HepG2 (cell line): ENCODE measurements at regions not wholly inside any gene's neighbourhood (a gene's known extent, or its start where the extent isn't known, plus 50 kb on each side); places are given as distances from the start of the nearest gene placed in this dataset.

Experiments used
- ATAC-seq: fragments of 200-7000 bp; cut with Tn5 transposase; 3 replicates; pipeline ENCODE4 v1.9.1; 2020; ENCODE audit warnings: mild to moderate bottlenecking, moderate library complexity
- BruUV-seq: library from RNA; stranded (reverse); fragments of 400-500 nt; replicated peaks from 2 replicates; lab custom pipeline; 2021; lab: Mats Ljungman, UMichigan
- CTCF ChIA-PET: fragments of 300-600 bp; formaldehyde crosslinking; extraction: SDS; loops from one replicate; lab custom pipeline; 2021; ENCODE audit warnings: low total read pairs, inconsistent platforms, low intra/inter-chr PET ratio; lab: Yijun Ruan, JAX
- POLR2A ChIA-PET: fragments of 350-600 bp; sonication (Branson Sonifier 250); formaldehyde crosslinking; loops from one replicate; lab custom pipeline; 2020; ENCODE audit warnings: antibody characterized with exemption, inconsistent platforms; lab: Yijun Ruan, JAX
- DNase-seq: peaks from one replicate; pipeline ENCODE4 v3.0.0-alpha.2; 2015; ENCODE audit warnings: low spot score
- FAIRE-seq: peaks from 3 replicates; lab custom pipeline; 2011; peaks lifted over from hg19 to GRCh38; lab: Jason Lieb, UNC
- H2AFZ ChIP-seq: one replicate; pipeline ENCODE4 v1.6.1; 2011; ENCODE audit warnings: low read length, inconsistent platforms
- H3K27ac ChIP-seq: fragments of 300-600 bp; 3 replicates; pipeline ENCODE4 v1.8.0; 2011; ENCODE audit warnings: mixed run types, mild to moderate bottlenecking, mixed read lengths, low read length, inconsistent platforms; ENCODE audit not compliant: insufficient read depth; ENCODE audit errors: extremely low read length
- H3K27me3 ChIP-seq, 2 experiments: fragments of 200-600 bp in 1 of 2; 2 replicates in 1 of 2; 3 replicates in 1 of 2; pipeline versions ENCODE4 v1.6.0 to v1.8.0; 2011; ENCODE audit warnings: low read length in 2 of 2, mild to moderate bottlenecking in 2 of 2, moderate library complexity in 2 of 2, inconsistent platforms in 1 of 2; ENCODE audit not compliant: insufficient read depth in 2 of 2, control insufficient read depth in 1 of 2
- H3K36me3 ChIP-seq, 2 experiments: fragments of 200-600 bp in 1 of 2; replicated peaks in 1 of 2; 2 replicates in 1 of 2; 3 replicates in 1 of 2; pipeline versions ENCODE4 v1.5.1 to v1.8.0; 2011; ENCODE audit warnings: low read length in 2 of 2, inconsistent platforms in 1 of 2; ENCODE audit not compliant: insufficient read depth in 2 of 2, control insufficient read depth in 1 of 2
- H3K4me1 ChIP-seq: 2 replicates; pipeline ENCODE4 v1.5.1; 2012; ENCODE audit warnings: low read length, inconsistent platforms; ENCODE audit not compliant: insufficient read depth
- H3K4me2 ChIP-seq: 2 replicates; pipeline ENCODE4 v1.6.0; 2011; ENCODE audit warnings: low read depth, low read length, inconsistent platforms
- H3K4me3 ChIP-seq, 3 experiments: fragments of 200-600 bp in 1 of 3; sonication (generic), shearing (Covaris generic) in 1 of 3; replicated peaks in 1 of 3; 2 replicates each; pipeline ENCODE4 v1.5.1; 2011 to 2016; ENCODE audit warnings: low read length in 3 of 3, inconsistent platforms in 2 of 3, low read depth in 2 of 3, mild to moderate bottlenecking in 2 of 3, control low read depth in 1 of 3, mixed read lengths in 1 of 3; ENCODE audit not compliant: insufficient read depth in 1 of 3
- H3K79me2 ChIP-seq: one replicate; pipeline ENCODE4 v1.6.1; 2011; ENCODE audit warnings: low read length, inconsistent platforms; ENCODE audit not compliant: insufficient read depth
- H3K9ac ChIP-seq: 2 replicates; pipeline ENCODE4 v1.6.0; 2011; ENCODE audit warnings: mild to moderate bottlenecking, low read depth, low read length, inconsistent platforms; ENCODE audit not compliant: insufficient read depth
- H3K9me3 ChIP-seq: 2 replicates; pipeline ENCODE4 v1.5.1; 2012; ENCODE audit warnings: mild to moderate bottlenecking, low read length
- H4K20me1 ChIP-seq: 2 replicates; pipeline ENCODE4 v1.6.0; 2011; ENCODE audit warnings: inconsistent platforms, mild to moderate bottlenecking, low read length, moderate library complexity; ENCODE audit not compliant: insufficient read depth
- EHMT2 ChIP-seq: fragments of 200-600 bp; sonication (generic); IDR thresholded peaks from 2 replicates; pipeline ENCODE4 v1.7.0; 2017; ENCODE audit warnings: antibody characterized with exemption, low read depth, low read length, borderline replicate concordance
- ELF3 ChIP-seq: IDR thresholded peaks from 2 replicates; pipeline ENCODE4 v1.6.1; 2016; ENCODE audit warnings: missing genetic modification reagents, missing compliant biosample characterization
- HES4 ChIP-seq: sonication (generic); formaldehyde crosslinking; IDR thresholded peaks from 2 replicates; pipeline ENCODE4 v1.9.0; 2021; ENCODE audit warnings: mild to moderate bottlenecking, missing genetic modification reagents, borderline replicate concordance
- HNRNPUL1 ChIP-seq: fragments of 200-400 bp; formaldehyde crosslinking; IDR thresholded peaks from 2 replicates; pipeline ENCODE4 v1.6.1; 2017; ENCODE audit warnings: low read depth, mild to moderate bottlenecking, low read length, moderate library complexity
- MAFG ChIP-seq: sonication (generic); formaldehyde crosslinking; IDR thresholded peaks from 2 replicates; pipeline ENCODE4 v1.5.1; 2020; ENCODE audit warnings: mild to moderate bottlenecking, missing genetic modification reagents
- PHF20 ChIP-seq: sonication (generic); formaldehyde crosslinking; IDR thresholded peaks from 2 replicates; pipeline ENCODE4 v1.5.0; 2020; ENCODE audit warnings: mild to moderate bottlenecking, missing genetic modification reagents
- SMYD3 ChIP-seq: sonication (generic); formaldehyde crosslinking; IDR thresholded peaks from 2 replicates; pipeline ENCODE4 v1.8.1; 2023; ENCODE audit warnings: mild to moderate bottlenecking, missing genetic modification reagents
- THAP8 ChIP-seq: sonication (generic); formaldehyde crosslinking; IDR thresholded peaks from 2 replicates; pipeline ENCODE4 v1.5.1; 2020; ENCODE audit warnings: missing genetic modification reagents, mild to moderate bottlenecking, borderline replicate concordance
- ZNF17 ChIP-seq: sonication (generic); formaldehyde crosslinking; IDR thresholded peaks from 2 replicates; pipeline ENCODE4 v1.5.0; 2020; ENCODE audit warnings: mild to moderate bottlenecking, missing genetic modification reagents
- ZNF225 ChIP-seq: sonication (generic); formaldehyde crosslinking; IDR thresholded peaks from 2 replicates; pipeline ENCODE4 v1.4.0; 2020; ENCODE audit warnings: mild to moderate bottlenecking, missing genetic modification reagents
- ZNF33B ChIP-seq: sonication (generic); formaldehyde crosslinking; IDR thresholded peaks from 2 replicates; pipeline ENCODE4 v1.5.1; 2020; ENCODE audit warnings: mild to moderate bottlenecking, missing genetic modification reagents
- ZNF691 ChIP-seq: sonication (generic); formaldehyde crosslinking; IDR thresholded peaks from 2 replicates; pipeline ENCODE4 v1.4.0; 2020; ENCODE audit warnings: missing genetic modification reagents, low read depth, mild to moderate bottlenecking, borderline replicate concordance
- ZNF749 ChIP-seq: sonication (generic); formaldehyde crosslinking; IDR thresholded peaks from 2 replicates; pipeline ENCODE4 v1.8.0; 2022; ENCODE audit warnings: mild to moderate bottlenecking, missing genetic modification reagents, moderate library complexity, borderline replicate concordance
- ZNF75D ChIP-seq: sonication (generic); formaldehyde crosslinking; IDR thresholded peaks from 2 replicates; pipeline ENCODE4 v1.8.1; 2023; ENCODE audit warnings: missing genetic modification reagents, mild to moderate bottlenecking, borderline replicate concordance
- WGBS: methylation state at CpG from one replicate; pipeline ENCODE4 v1.1.6; 2017; ENCODE audit warnings: low lambda C conversion rate; 5-methylcytosine and 5-hydroxymethylcytosine counted together
- in situ Hi-C: cut with HindIII; loops from 2 replicates; pipeline ENCODE4 v1.10.0; 2017; ENCODE audit warnings: low pct_unique_long_range_greater_than_20kb; ENCODE audit not compliant: extremely low pct_ligation_motif_present
- intact Hi-C: fragments of 100-400 bp; cut with micrococcal nuclease; formaldehyde crosslinking; loops from one replicate; pipeline ENCODE4 v1.10.0; 2022; ENCODE audit not compliant: unreplicated experiment
- TF ChIP-seq, protein P1 (sequence below): sonication (generic); formaldehyde crosslinking; IDR thresholded peaks from 2 replicates; pipeline ENCODE4 v1.4.0; 2020; ENCODE audit warnings: mild to moderate bottlenecking, low read depth, missing genetic modification reagents
- TF ChIP-seq, protein P2 (sequence below): sonication (generic); formaldehyde crosslinking; IDR thresholded peaks from 2 replicates; pipeline ENCODE4 v1.8.1; 2022; ENCODE audit warnings: low read depth, mild to moderate bottlenecking, missing genetic modification reagents
- TF ChIP-seq, protein P3 (sequence below): sonication (generic); formaldehyde crosslinking; IDR thresholded peaks from 2 replicates; pipeline ENCODE4 v1.4.0; 2020; ENCODE audit warnings: missing genetic modification reagents
- TF ChIP-seq, protein P4 (sequence below): sonication (generic); IDR thresholded peaks from 2 replicates; pipeline ENCODE4 v1.6.1; 2016; ENCODE audit warnings: low read depth, borderline replicate concordance

DNA sequence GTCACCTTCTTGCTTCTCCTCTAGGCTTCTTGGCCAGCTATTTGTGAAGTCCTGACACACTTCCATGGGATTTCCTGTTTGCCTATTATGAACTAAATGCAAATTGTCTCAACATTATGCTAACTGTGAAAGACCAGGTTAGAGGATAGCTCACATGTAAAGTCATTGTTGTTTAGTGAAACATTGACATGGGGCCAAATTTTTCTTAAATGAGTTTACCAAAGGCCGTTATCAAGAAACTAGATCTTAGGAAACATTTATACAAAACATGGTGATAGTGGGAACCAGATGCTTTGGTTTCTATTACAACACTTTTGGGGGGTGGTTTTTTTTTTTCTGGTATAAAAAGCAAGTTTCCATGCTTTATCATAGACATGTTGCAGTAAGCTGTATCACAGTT is 466.8 kb upstream of the FAM241A start:
- Histone ChIP-seq H2AFZ (no peak overlapping the region), H3K4me1 (no peaks in the 10 kb centered on the region), H3K4me3 (no peak overlapping the region), H3K9ac (no peak overlapping the region), H3K27me3 (no peaks in the 10 kb centered on the region), H3K36me3 (no peaks in the 10 kb centered on the region), H3K4me2 (no peak overlapping the region), H3K9me3 (no peaks in the 10 kb centered on the region), H4K20me1 (no peaks in the 10 kb centered on the region), H3K27ac (no peak overlapping the region), H3K79me2 (no peaks in the 10 kb centered on the region)
- ATAC-seq (no peak), FAIRE-seq (no peak), DNase-seq (no peak)
- no peak for TF ChIP-seq ZNF17
- TF ChIP-seq, protein P1, sequence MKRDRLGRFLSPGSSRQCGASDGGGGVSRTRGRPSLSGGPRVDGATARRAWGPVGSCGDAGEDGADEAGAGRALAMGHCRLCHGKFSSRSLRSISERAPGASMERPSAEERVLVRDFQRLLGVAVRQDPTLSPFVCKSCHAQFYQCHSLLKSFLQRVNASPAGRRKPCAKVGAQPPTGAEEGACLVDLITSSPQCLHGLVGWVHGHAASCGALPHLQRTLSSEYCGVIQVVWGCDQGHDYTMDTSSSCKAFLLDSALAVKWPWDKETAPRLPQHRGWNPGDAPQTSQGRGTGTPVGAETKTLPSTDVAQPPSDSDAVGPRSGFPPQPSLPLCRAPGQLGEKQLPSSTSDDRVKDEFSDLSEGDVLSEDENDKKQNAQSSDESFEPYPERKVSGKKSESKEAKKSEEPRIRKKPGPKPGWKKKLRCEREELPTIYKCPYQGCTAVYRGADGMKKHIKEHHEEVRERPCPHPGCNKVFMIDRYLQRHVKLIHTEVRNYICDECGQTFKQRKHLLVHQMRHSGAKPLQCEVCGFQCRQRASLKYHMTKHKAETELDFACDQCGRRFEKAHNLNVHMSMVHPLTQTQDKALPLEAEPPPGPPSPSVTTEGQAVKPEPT (CRISPR knock-in tag): no peak
- no peak for TF ChIP-seq MAFG (CRISPR knock-in tag)
- no peak for TF ChIP-seq ZNF225 (CRISPR knock-in tag)
- TF ChIP-seq EHMT2: no peak
- TF ChIP-seq PHF20: no peak
- TF ChIP-seq, protein P2, sequence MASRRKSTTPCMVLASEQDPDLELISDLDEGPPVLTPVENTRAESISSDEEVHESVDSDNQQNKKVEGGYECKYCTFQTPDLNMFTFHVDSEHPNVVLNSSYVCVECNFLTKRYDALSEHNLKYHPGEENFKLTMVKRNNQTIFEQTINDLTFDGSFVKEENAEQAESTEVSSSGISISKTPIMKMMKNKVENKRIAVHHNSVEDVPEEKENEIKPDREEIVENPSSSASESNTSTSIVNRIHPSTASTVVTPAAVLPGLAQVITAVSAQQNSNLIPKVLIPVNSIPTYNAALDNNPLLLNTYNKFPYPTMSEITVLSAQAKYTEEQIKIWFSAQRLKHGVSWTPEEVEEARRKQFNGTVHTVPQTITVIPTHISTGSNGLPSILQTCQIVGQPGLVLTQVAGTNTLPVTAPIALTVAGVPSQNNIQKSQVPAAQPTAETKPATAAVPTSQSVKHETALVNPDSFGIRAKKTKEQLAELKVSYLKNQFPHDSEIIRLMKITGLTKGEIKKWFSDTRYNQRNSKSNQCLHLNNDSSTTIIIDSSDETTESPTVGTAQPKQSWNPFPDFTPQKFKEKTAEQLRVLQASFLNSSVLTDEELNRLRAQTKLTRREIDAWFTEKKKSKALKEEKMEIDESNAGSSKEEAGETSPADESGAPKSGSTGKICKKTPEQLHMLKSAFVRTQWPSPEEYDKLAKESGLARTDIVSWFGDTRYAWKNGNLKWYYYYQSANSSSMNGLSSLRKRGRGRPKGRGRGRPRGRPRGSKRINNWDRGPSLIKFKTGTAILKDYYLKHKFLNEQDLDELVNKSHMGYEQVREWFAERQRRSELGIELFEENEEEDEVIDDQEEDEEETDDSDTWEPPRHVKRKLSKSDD (CRISPR knock-in tag): no peak
- no peak for TF ChIP-seq ZNF33B (CRISPR knock-in tag)
- no peak for TF ChIP-seq ZNF691 (CRISPR knock-in tag)
- TF ChIP-seq, protein P3, sequence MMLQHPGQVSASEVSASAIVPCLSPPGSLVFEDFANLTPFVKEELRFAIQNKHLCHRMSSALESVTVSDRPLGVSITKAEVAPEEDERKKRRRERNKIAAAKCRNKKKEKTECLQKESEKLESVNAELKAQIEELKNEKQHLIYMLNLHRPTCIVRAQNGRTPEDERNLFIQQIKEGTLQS (CRISPR knock-in tag): no peak
- TF ChIP-seq ELF3 (CRISPR knock-in tag): no peak
- no peak for TF ChIP-seq THAP8 (CRISPR knock-in tag)
- no peak for TF ChIP-seq SMYD3 (CRISPR knock-in tag)
- no peak for TF ChIP-seq ZNF749
- no peak for TF ChIP-seq HNRNPUL1
- TF ChIP-seq HES4 (CRISPR knock-in tag): no peak
- TF ChIP-seq ZNF75D: no peak
- TF ChIP-seq, protein P4, sequence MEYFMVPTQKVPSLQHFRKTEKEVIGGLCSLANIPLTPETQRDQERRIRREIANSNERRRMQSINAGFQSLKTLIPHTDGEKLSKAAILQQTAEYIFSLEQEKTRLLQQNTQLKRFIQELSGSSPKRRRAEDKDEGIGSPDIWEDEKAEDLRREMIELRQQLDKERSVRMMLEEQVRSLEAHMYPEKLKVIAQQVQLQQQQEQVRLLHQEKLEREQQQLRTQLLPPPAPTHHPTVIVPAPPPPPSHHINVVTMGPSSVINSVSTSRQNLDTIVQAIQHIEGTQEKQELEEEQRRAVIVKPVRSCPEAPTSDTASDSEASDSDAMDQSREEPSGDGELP: no peak
- BruUV-seq: no TSS peak
- 0% methylated on average over 1 of the region's 1 CpG for WGBS
- in situ Hi-C loops: no loop called here
- ChIA-PET CTCF (no interaction called here), POLR2A (no interaction called here)
- intact Hi-C loops: no loop called here
